ENCODE measurements at regions not wholly inside any gene's neighbourhood (a gene's known extent, or its start where the extent isn't known, plus 50 kb on each side); places are given as distances from the start of the nearest gene placed in this dataset.

DNA sequence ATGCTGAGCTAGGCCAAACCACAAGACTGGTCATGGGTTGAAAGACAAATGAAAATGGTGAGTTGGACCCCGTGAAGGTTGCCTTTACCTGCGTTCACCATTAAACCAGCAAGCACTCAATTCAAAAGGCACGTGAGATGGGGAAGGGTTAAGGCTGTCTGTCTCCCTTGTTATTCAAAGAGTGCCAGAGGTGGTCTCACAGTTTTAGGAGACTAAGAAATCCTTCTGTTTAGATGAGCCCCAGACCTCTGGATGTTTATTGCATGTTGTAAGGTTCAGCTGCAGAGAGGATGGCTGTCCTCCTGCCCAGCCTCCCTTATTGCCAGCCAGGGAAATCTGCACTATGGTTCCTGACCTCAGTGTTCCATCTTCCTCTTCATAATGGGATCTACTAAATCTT, 498.0 kb upstream of the CELF2 start:
- H3K36me3 ChIP-seq = no peaks in the 10 kb centered on the region
- no peak for DNase-seq (ENCODE audit: low spot score)
- TF ChIP-seq POLR2A (IDR thresholded peaks at IDR 0.05) (no peak), CTCF (IDR thresholded peaks at IDR 0.05) (no peak)
- no peaks in the 10 kb centered on the region for H3K27me3 ChIP-seq (replicated peaks; ENCODE audit: insufficient read depth)
- no peaks in the 10 kb centered on the region for H3K9me3 ChIP-seq
- H3K27ac ChIP-seq = no peak overlapping the region
- intact Hi-C loops (cut with DNase I) = no loop called here
- H3K4me3 ChIP-seq = no peak overlapping the region
- H3K4me1 ChIP-seq (replicated peaks) = no peaks in the 10 kb centered on the region
- 96% methylated on average over 3 of the region's 3 CpGs for WGBS

DNA sequence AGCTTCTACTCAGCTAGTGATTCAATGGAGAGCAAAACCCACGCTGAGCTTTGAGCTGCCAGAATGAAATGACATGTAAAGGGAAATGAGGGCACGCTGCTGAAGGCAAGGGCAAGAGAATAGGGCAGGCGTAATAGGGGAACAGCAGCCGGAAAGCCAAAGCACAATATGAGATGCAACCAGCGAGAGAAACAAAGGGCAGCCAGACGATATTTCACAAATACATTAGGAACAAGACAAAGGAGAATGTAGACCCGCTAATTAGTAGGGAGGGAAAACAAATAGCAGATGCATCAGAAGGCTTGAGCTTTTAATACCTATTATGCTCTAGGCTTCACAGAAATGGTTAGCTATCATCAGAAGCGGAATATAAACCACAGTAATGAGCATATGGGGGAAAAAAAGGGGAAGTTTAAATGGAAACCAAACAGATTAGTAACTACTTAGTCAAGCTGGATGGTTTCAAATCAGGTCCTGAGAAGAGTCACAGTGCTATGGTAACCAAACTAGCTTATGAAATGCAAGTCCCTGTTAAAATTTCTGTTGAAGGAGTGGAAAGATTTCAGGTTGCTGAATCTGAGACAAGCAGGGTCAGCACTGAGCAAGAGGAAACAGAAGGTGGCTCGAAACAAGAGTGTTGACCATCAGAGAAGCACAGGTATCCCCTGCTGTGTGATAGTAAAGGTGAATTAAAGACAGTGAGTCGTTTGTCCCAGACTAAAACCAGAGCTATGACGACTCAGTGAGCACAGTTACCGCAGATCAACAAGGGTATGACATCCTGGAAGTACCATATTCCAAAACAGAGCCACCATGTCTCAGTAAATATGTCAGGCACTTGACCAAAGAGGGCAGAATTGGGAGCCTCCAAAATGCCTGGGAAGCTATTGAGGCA, 496.9 kb upstream of the CELF2 start:
- Histone ChIP-seq H3K27ac (no peak overlapping the region), H3K27me3 (replicated peaks; ENCODE audit: insufficient read depth) (no peaks in the 10 kb centered on the region), H3K9me3 (no peaks in the 10 kb centered on the region), H3K4me3 (no peak overlapping the region), H3K4me1 (replicated peaks) (no peaks in the 10 kb centered on the region), H3K36me3 (no peaks in the 10 kb centered on the region)
- DNase-seq (ENCODE audit: low spot score) = no peak
- TF ChIP-seq POLR2AphosphoS5 (IDR thresholded peaks at IDR 0.05) (no peak), CTCF (IDR thresholded peaks at IDR 0.05) (no peak)
- intact Hi-C loops (cut with DNase I) = no loop called here
- WGBS = 84% methylated on average over 12 of the region's 12 CpGs

- WGBS = 84% methylated on average over 5 of the region's 5 CpGs
- H3K4me3 ChIP-seq = no peak overlapping the region
- intact Hi-C loops (cut with DNase I) = no loop called here
- no peaks in the 10 kb centered on the region for H3K27me3 ChIP-seq (replicated peaks; ENCODE audit: insufficient read depth)
- H3K27ac ChIP-seq = no peak overlapping the region
- no peaks in the 10 kb centered on the region for H3K4me1 ChIP-seq (replicated peaks)
- no peaks in the 10 kb centered on the region for H3K36me3 ChIP-seq
- TF ChIP-seq POLR2AphosphoS5 (IDR thresholded peaks at IDR 0.05) = no peak
- no peak for TF ChIP-seq CTCF (IDR thresholded peaks at IDR 0.05)
- TF ChIP-seq POLR2A (IDR thresholded peaks at IDR 0.05) = no peak
- DNase-seq (ENCODE audit: low spot score) = no peak
- no peaks in the 10 kb centered on the region for H3K9me3 ChIP-seq
These were observed 490.8 kb upstream of the CELF2 start for GRCh38 chr10:10526846-10527245.

DNA sequence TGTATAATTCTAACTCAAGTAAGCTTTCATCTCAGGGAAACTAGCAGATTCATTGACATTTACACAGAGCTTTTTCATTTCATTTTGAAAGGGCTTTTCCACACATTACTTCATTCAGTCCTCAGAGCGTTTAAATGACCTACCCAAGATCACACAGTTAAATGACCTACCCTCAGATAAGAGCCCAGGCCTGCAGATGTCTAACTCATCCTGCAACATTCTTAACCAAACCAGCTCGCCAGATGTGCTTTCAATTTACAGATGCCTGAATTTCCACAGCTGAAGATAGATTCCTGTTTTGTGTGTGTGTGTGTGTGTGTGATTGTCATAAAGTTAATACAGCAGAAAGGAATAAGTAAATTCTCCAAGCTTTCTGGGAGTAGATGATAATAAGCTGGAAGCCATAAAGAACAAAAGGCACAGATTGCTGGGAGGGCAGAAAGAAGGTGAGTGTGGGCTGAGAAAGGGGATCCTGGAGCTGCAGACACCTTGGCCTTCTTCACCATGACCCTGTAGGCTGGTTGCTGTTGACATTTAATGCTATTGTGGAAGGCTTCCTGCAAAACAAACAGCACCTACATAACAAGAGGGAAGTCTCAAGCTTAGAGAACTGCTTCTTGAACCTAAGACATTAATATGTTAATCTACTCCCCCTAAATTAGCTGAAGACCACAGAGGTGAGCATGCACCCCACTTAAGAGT, 489.7 kb upstream of the CELF2 start:
- Histone ChIP-seq H3K4me1 (replicated peaks) (no peaks in the 10 kb centered on the region), H3K9me3 (no peaks in the 10 kb centered on the region), H3K27ac (no peak overlapping the region), H3K36me3 (no peaks in the 10 kb centered on the region), H3K27me3 (replicated peaks; ENCODE audit: insufficient read depth) (no peaks in the 10 kb centered on the region), H3K4me3 (no peak overlapping the region)
- TF ChIP-seq POLR2A (IDR thresholded peaks at IDR 0.05) (no peak), POLR2AphosphoS5 (IDR thresholded peaks at IDR 0.05) (no peak), CTCF (IDR thresholded peaks at IDR 0.05) (no peak)
- WGBS = 73% methylated on average over 2 of the region's 2 CpGs
- DNase-seq (ENCODE audit: low spot score) = no peak
- intact Hi-C loops (cut with DNase I) = no loop called here

GRCh38 chr10:10528563-10528910, 489.1 kb upstream of the CELF2 start:
- H3K27ac ChIP-seq = no peak overlapping the region
- no peaks in the 10 kb centered on the region for H3K36me3 ChIP-seq
- no peaks in the 10 kb centered on the region for H3K27me3 ChIP-seq (replicated peaks; ENCODE audit: insufficient read depth)
- TF ChIP-seq POLR2A (IDR thresholded peaks at IDR 0.05) (no peak), CTCF (IDR thresholded peaks at IDR 0.05) (no peak), POLR2AphosphoS5 (IDR thresholded peaks at IDR 0.05) (no peak)
- no peak overlapping the region for H3K4me3 ChIP-seq
- WGBS = 81% methylated on average over 3 of the region's 3 CpGs
- DNase-seq (ENCODE audit: low spot score) = no peak
- intact Hi-C loops (cut with DNase I) = no loop called here
- no peaks in the 10 kb centered on the region for H3K4me1 ChIP-seq (replicated peaks)
- no peaks in the 10 kb centered on the region for H3K9me3 ChIP-seq
